Activated CD4-positive, CD25-positive, alpha-beta regulatory T cell (primary cell): ENCODE measurements at regions not wholly inside any gene's neighbourhood (a gene's known extent, or its start where the extent isn't known, plus 50 kb on each side); places are given as distances from the start of the nearest gene placed in this dataset.

Experiments used
- DNase-seq, 4 experiments: peaks; one replicate each; lab custom pipeline; 2025; lab: John Stamatoyannopoulos, UW

- DNase-seq, result no peak
Measured at GRCh38 chr14:98548071-98548686, 723.8 kb downstream of the BCL11B start.

- no peak for DNase-seq
Measured at GRCh38 chr14:98551028-98551427, 721.0 kb downstream of the BCL11B start.

GRCh38 chr14:98555440-98555839 is 716.6 kb downstream of the BCL11B start:
- no peak for DNase-seq

- DNase-seq, result no peak
Measured at GRCh38 chr14:98564006-98564405, 708.0 kb downstream of the BCL11B start.

- DNase-seq, result no peak
Measured at GRCh38 chr14:98564541-98564940, 707.5 kb downstream of the BCL11B start.

- DNase-seq, result no peak
Measured at GRCh38 chr14:98571104-98571503, 700.9 kb downstream of the BCL11B start.

GRCh38 chr14:98573082-98573481 is 698.9 kb downstream of the BCL11B start:
- no peak for DNase-seq

GRCh38 chr14:98576463-98576862 is 695.5 kb downstream of the BCL11B start:
- no peak for DNase-seq

GRCh38 chr14:98578204-98578603 is 693.8 kb downstream of the BCL11B start:
- no peak for DNase-seq

GRCh38 chr14:98579140-98579539 is 692.9 kb downstream of the BCL11B start:
- no peak for DNase-seq

GRCh38 chr14:98580131-98580678 is 691.8 kb downstream of the BCL11B start:
- DNase-seq, result no peak

- no peak for DNase-seq
Measured at GRCh38 chr14:98582276-98582675, 689.7 kb downstream of the BCL11B start.

- DNase-seq, result no peak
Measured at GRCh38 chr14:98591161-98591560, 680.8 kb downstream of the BCL11B start.

- no peak for DNase-seq
Measured at GRCh38 chr14:98592611-98593170, 679.3 kb downstream of the BCL11B start.

GRCh38 chr14:98593361-98593761 is 678.6 kb downstream of the BCL11B start:
- no peak for DNase-seq

- no peak for DNase-seq
Measured at GRCh38 chr14:98594156-98594555, 677.8 kb downstream of the BCL11B start.

- DNase-seq, result no peak
Measured at GRCh38 chr14:98598576-98598975, 673.4 kb downstream of the BCL11B start.

- no peak for DNase-seq
Measured at GRCh38 chr14:98599082-98599481, 672.9 kb downstream of the BCL11B start.

- DNase-seq, result no peak
Measured at GRCh38 chr14:98602983-98603382, 669.0 kb downstream of the BCL11B start.

- DNase-seq, result no peak
Measured at GRCh38 chr14:98605043-98605442, 667.0 kb downstream of the BCL11B start.

GRCh38 chr14:98606041-98606640 is 665.9 kb downstream of the BCL11B start:
- DNase-seq, result no peak

- no peak for DNase-seq
Measured at GRCh38 chr14:98606816-98607215, 665.2 kb downstream of the BCL11B start.

GRCh38 chr14:98607341-98607910 is 664.6 kb downstream of the BCL11B start:
- DNase-seq, result no peak
